ENCODE measurements at regions not wholly inside any gene's neighbourhood (a gene's known extent, or its start where the extent isn't known, plus 50 kb on each side); places are given as distances from the start of the nearest gene placed in this dataset.
"Not testable (repeated sequence)": the region's sequence is repeated elsewhere in the genome, so short reads cannot be mapped to it uniquely, and the experiment has no call there.

GRCh38 chr1:38608202-38608864 lies 251.2 kb downstream of the RRAGC start:
- DNase-seq: no peak

- no peak for DNase-seq
Measured at GRCh38 chr1:38607526-38607925, 252.0 kb downstream of the RRAGC start.

- peak; percentile 19 for DNase-seq
Measured at GRCh38 chr1:38605063-38605462, 254.5 kb downstream of the RRAGC start.

GRCh38 chr1:38603907-38604306 lies 255.7 kb downstream of the RRAGC start:
- DNase-seq: no peak

GRCh38 chr1:38600905-38601304 lies 258.7 kb downstream of the RRAGC start:
- DNase-seq: no peak

GRCh38 chr1:38600286-38600685 lies 259.3 kb downstream of the RRAGC start:
- DNase-seq: no peak

GRCh38 chr1:38598118-38598517 lies 261.5 kb downstream of the RRAGC start:
- no peak for DNase-seq

- DNase-seq: peak; percentile 50
Measured at GRCh38 chr1:38589036-38589435, 270.5 kb downstream of the RRAGC start.

- peak; percentile 28 for DNase-seq
Measured at GRCh38 chr1:38587766-38588165, 271.8 kb downstream of the RRAGC start.

GRCh38 chr1:38586993-38587646 lies 272.5 kb downstream of the RRAGC start:
- peak; percentile 81 for DNase-seq

- DNase-seq: no peak
Measured at GRCh38 chr1:38585971-38586370, 273.6 kb downstream of the RRAGC start.

- peak; percentile 49 for DNase-seq
Measured at GRCh38 chr1:38585460-38585859, 274.1 kb downstream of the RRAGC start.

- peak; percentile 47 for DNase-seq
Measured at GRCh38 chr1:38584448-38585355, 274.9 kb downstream of the RRAGC start.

- not testable (repeated sequence) for DNase-seq
Measured at GRCh38 chr1:38583287-38583686, 276.3 kb downstream of the RRAGC start.

- peak; percentile 42 for DNase-seq
Measured at GRCh38 chr1:38581396-38581795, 278.2 kb downstream of the RRAGC start.

GRCh38 chr1:38580594-38580993 lies 279.0 kb downstream of the RRAGC start:
- no peak for DNase-seq

GRCh38 chr1:38579056-38579455 lies 280.5 kb downstream of the RRAGC start:
- DNase-seq: no peak

- no peak for DNase-seq
Measured at GRCh38 chr1:38578271-38578951, 281.2 kb downstream of the RRAGC start.

GRCh38 chr1:38577937-38578270 lies 281.7 kb downstream of the RRAGC start:
- no peak for DNase-seq

GRCh38 chr1:38577385-38577784 lies 282.2 kb downstream of the RRAGC start:
- DNase-seq: peak; percentile 40

GRCh38 chr1:38576241-38576640 lies 283.3 kb downstream of the RRAGC start:
- peak; percentile 24 for DNase-seq

GRCh38 chr1:38571726-38572125 lies 287.8 kb downstream of the RRAGC start:
- peak; percentile 28 for DNase-seq

GRCh38 chr1:38570657-38570975 lies 289.0 kb downstream of the RRAGC start:
- no peak for DNase-seq
